ENCODE measurements at regions not wholly inside any gene's neighbourhood (a gene's known extent, or its start where the extent isn't known, plus 50 kb on each side); places are given as distances from the start of the nearest gene placed in this dataset.
"Not testable (repeated sequence)": the region's sequence is repeated elsewhere in the genome, so short reads cannot be mapped to it uniquely, and the experiment has no call there.

- DNase-seq (ENCODE audit: low spot score), result no peak
These were observed 841.3 kb upstream of the CTNND2 start for GRCh38 chr5:12745537-12745936.

GRCh38 chr5:12743582-12743981 is 839.3 kb upstream of the CTNND2 start:
- DNase-seq (ENCODE audit: low spot score), result no peak

- DNase-seq (ENCODE audit: low spot score), result no peak
These were observed 826.1 kb upstream of the CTNND2 start for GRCh38 chr5:12730354-12730753.

GRCh38 chr5:12716664-12717063 is 812.4 kb upstream of the CTNND2 start:
- no peak for DNase-seq (ENCODE audit: low spot score)

- no peak for DNase-seq (ENCODE audit: low spot score)
These were observed 803.3 kb upstream of the CTNND2 start for GRCh38 chr5:12707560-12707959.

GRCh38 chr5:12704955-12705354 is 800.7 kb upstream of the CTNND2 start:
- no peak for DNase-seq (ENCODE audit: low spot score)

GRCh38 chr5:12703254-12703653 is 799.0 kb upstream of the CTNND2 start:
- DNase-seq (ENCODE audit: low spot score), result no peak

- DNase-seq (ENCODE audit: low spot score), result no peak
These were observed 791.4 kb upstream of the CTNND2 start for GRCh38 chr5:12695651-12696050.

- DNase-seq (ENCODE audit: low spot score), result no peak
These were observed 787.1 kb upstream of the CTNND2 start for GRCh38 chr5:12691330-12691729.

- no peak for DNase-seq (ENCODE audit: low spot score)
These were observed 786.1 kb upstream of the CTNND2 start for GRCh38 chr5:12690361-12690760.

GRCh38 chr5:12683249-12683648 is 779.0 kb upstream of the CTNND2 start:
- no peak for DNase-seq (ENCODE audit: low spot score)

- no peak for DNase-seq (ENCODE audit: low spot score)
These were observed 775.5 kb upstream of the CTNND2 start for GRCh38 chr5:12679731-12680130.

- DNase-seq (ENCODE audit: low spot score), result no peak
These were observed 771.7 kb upstream of the CTNND2 start for GRCh38 chr5:12675959-12676358.

GRCh38 chr5:12672141-12672540 is 767.9 kb upstream of the CTNND2 start:
- no peak for DNase-seq (ENCODE audit: low spot score)

- no peak for DNase-seq (ENCODE audit: low spot score)
These were observed 765.1 kb upstream of the CTNND2 start for GRCh38 chr5:12669326-12669725.

GRCh38 chr5:12668564-12668963 is 764.3 kb upstream of the CTNND2 start:
- no peak for DNase-seq (ENCODE audit: low spot score)

- not testable (repeated sequence) for DNase-seq (ENCODE audit: low spot score)
These were observed 763.6 kb upstream of the CTNND2 start for GRCh38 chr5:12667818-12668217.

GRCh38 chr5:12665772-12666171 is 761.5 kb upstream of the CTNND2 start:
- DNase-seq (ENCODE audit: low spot score), result not testable (repeated sequence)

- no peak for DNase-seq (ENCODE audit: low spot score)
These were observed 758.5 kb upstream of the CTNND2 start for GRCh38 chr5:12662545-12663314.

- DNase-seq (ENCODE audit: low spot score), result no peak
These were observed 757.5 kb upstream of the CTNND2 start for GRCh38 chr5:12661617-12662370.

GRCh38 chr5:12660279-12661107 is 756.2 kb upstream of the CTNND2 start:
- DNase-seq (ENCODE audit: low spot score), result not testable (repeated sequence)

GRCh38 chr5:12659686-12660085 is 755.4 kb upstream of the CTNND2 start:
- no peak for DNase-seq (ENCODE audit: low spot score)
